Loucy (cell line): ENCODE measurements at regions not wholly inside any gene's neighbourhood (a gene's known extent, or its start where the extent isn't known, plus 50 kb on each side); places are given as distances from the start of the nearest gene placed in this dataset.

ENCODE experiments used
- CTCF ChIP-seq: fragments of 200-600 bp; sonication (generic); conservative IDR thresholded peaks from 2 replicates; pipeline ENCODE4 v1.5.1; 2014; ENCODE audit warnings: mild to moderate bottlenecking, antibody characterized with exemption, low read length
- EZH2phosphoT487 ChIP-seq: fragments of 200-600 bp; IDR thresholded peaks from 2 replicates; pipeline ENCODE4 v1.6.1; 2018; ENCODE audit warnings: antibody characterized with exemption, mild to moderate bottlenecking, moderate library complexity, borderline replicate concordance

GRCh38 chr5:124849774-124850173 lies 103.3 kb upstream of the ZNF608 start:
- TF ChIP-seq CTCF (no peak), EZH2phosphoT487 (no peak)
